Left lung (tissue), 4 donors: ENCODE measurements at regions not wholly inside any gene's neighbourhood (a gene's known extent, or its start where the extent isn't known, plus 50 kb on each side); places are given as distances from the start of the nearest gene placed in this dataset.
"Not testable (repeated sequence)": the region's sequence is repeated elsewhere in the genome, so short reads cannot be mapped to it uniquely, and the experiment has no call there.

Experiments
- ATAC-seq: fragments of 200-7000 bp; cut with Tn5 transposase; one replicate; pipeline ENCODE4 v1.9.1; 2020; ENCODE audit warnings: moderate library complexity
- DNase-seq, 4 donors: peaks; one replicate each; pipeline ENCODE4 v3.0.0-alpha.2; 2013 to 2020
- H3K27ac ChIP-seq, 2 donors: fragments of 200-600 bp; sonication (generic) in 1 of 2; one replicate each; pipeline versions ENCODE4 v1.5.0 to v1.8.0; 2020 to 2021
- H3K27me3 ChIP-seq, 2 donors: fragments of 200-600 bp; sonication (generic) in 1 of 2; one replicate each; pipeline versions ENCODE4 v1.5.0 to v1.8.0; 2020 to 2021
- H3K36me3 ChIP-seq, 2 donors: fragments of 200-600 bp; sonication (generic) in 1 of 2; one replicate each; pipeline versions ENCODE4 v1.5.0 to v1.8.0; 2020 to 2021
- H3K4me1 ChIP-seq, 2 donors: fragments of 200-600 bp; one replicate each; pipeline ENCODE4 v1.8.0; 2021
- H3K4me3 ChIP-seq, 2 donors: fragments of 200-600 bp; sonication (generic) in 1 of 2; one replicate each; pipeline versions ENCODE4 v1.5.0 to v1.8.0; 2020 to 2021; ENCODE audit warnings: mild to moderate bottlenecking in 1 of 2
- H3K9me3 ChIP-seq, 2 donors: fragments of 200-600 bp; sonication (generic) in 1 of 2; one replicate each; pipeline versions ENCODE4 v1.5.0 to v1.8.0; 2020 to 2021
- CTCF ChIP-seq, 2 donors: fragments of 200-600 bp; sonication (generic) in 1 of 2; IDR thresholded peaks; one replicate each; pipeline versions ENCODE4 v1.5.0 to v1.8.0; 2021; ENCODE audit warnings: antibody characterized with exemption in 2 of 2
- intact Hi-C, 2 donors: fragments of 100-400 bp; cut with DNase I; formaldehyde crosslinking; loops; one replicate each; pipeline versions ENCODE4 v1.11.2 to v1.14.2; 2022
- donor health status: DM: no; HTN: yes; CAD: no.
- donor health status: DM: no; HTN: no; CAD: no.

- Histone ChIP-seq H3K27ac (no peak overlapping the region), H3K27me3 (no peaks in the 10 kb centered on the region), H3K36me3 (no peaks in the 10 kb centered on the region), H3K9me3 (peaks cover 0 to 6% of the 10 kb centered on the region in 2 donors), H3K4me1 (no peaks in the 10 kb centered on the region), H3K4me3 (no peak overlapping the region)
- intact Hi-C loops: no loop called here
- ATAC-seq (no peak), DNase-seq (no peak)
- no peak for TF ChIP-seq CTCF (IDR thresholded peaks at IDR 0.05)
These were observed 54.6 kb downstream of the DKK1 start for GRCh38 chr10:52368725-52369124.

- H3K9me3 ChIP-seq, DNase-seq, ATAC-seq, H3K27me3 ChIP-seq, intact Hi-C loops, H3K4me3 ChIP-seq, H3K4me1 ChIP-seq, H3K27ac ChIP-seq, H3K36me3 ChIP-seq: not testable (repeated sequence)
These were observed 60.1 kb downstream of the DKK1 start for GRCh38 chr10:52374207-52374606.

- no peak overlapping the region for H3K27ac ChIP-seq
- no peaks in the 10 kb centered on the region for H3K4me1 ChIP-seq
- no peak for TF ChIP-seq CTCF (IDR thresholded peaks at IDR 0.05)
- no peaks in the 10 kb centered on the region for H3K36me3 ChIP-seq
- ATAC-seq: no peak
- no peak overlapping the region for H3K4me3 ChIP-seq
- no peaks in the 10 kb centered on the region for H3K27me3 ChIP-seq
- H3K9me3 ChIP-seq: no peaks in the 10 kb centered on the region
- intact Hi-C loops: no loop called here
- no peak for DNase-seq
These were observed 62.7 kb downstream of the DKK1 start for GRCh38 chr10:52376694-52377354.

GRCh38 chr10:52378124-52378523 is 64.0 kb downstream of the DKK1 start:
- no peak for TF ChIP-seq CTCF (IDR thresholded peaks at IDR 0.05)
- Histone ChIP-seq H3K27me3 (no peaks in the 10 kb centered on the region), H3K36me3 (no peaks in the 10 kb centered on the region), H3K4me3 (no peak overlapping the region), H3K4me1 (no peaks in the 10 kb centered on the region), H3K27ac (no peak overlapping the region), H3K9me3 (no peaks in the 10 kb centered on the region)
- no peak for DNase-seq
- no peak for ATAC-seq
- intact Hi-C loops: no loop called here

- H3K4me3 ChIP-seq: no peak overlapping the region
- DNase-seq (no peak), ATAC-seq (no peak)
- no peak for TF ChIP-seq CTCF (IDR thresholded peaks at IDR 0.05)
- no peak overlapping the region for H3K27ac ChIP-seq
- no peaks in the 10 kb centered on the region for H3K9me3 ChIP-seq
- H3K36me3 ChIP-seq: no peaks in the 10 kb centered on the region
- intact Hi-C loops: no loop called here
- H3K4me1 ChIP-seq: no peaks in the 10 kb centered on the region
- H3K27me3 ChIP-seq: no peaks in the 10 kb centered on the region
These were observed 65.2 kb downstream of the DKK1 start for GRCh38 chr10:52379287-52379686.

- intact Hi-C loops: no loop called here
- DNase-seq: no peak
- ATAC-seq: no peak
- Histone ChIP-seq H3K9me3 (no peaks in the 10 kb centered on the region), H3K4me1 (no peaks in the 10 kb centered on the region), H3K27me3 (no peaks in the 10 kb centered on the region), H3K27ac (no peak overlapping the region), H3K4me3 (no peak overlapping the region), H3K36me3 (no peaks in the 10 kb centered on the region)
- TF ChIP-seq CTCF (IDR thresholded peaks at IDR 0.05): no peak
These were observed 69.0 kb downstream of the DKK1 start for GRCh38 chr10:52383088-52383487.
